K562 (cell line): ENCODE measurements at regions not wholly inside any gene's neighbourhood (a gene's known extent, or its start where the extent isn't known, plus 50 kb on each side); places are given as distances from the start of the nearest gene placed in this dataset.

Experiments used
- ATAC-seq: fragments of 200-7000 bp; cut with Tn5 transposase; 3 replicates; pipeline ENCODE4 v1.9.1; 2020; ENCODE audit warnings: moderate library complexity
- BruUV-seq: library from RNA; stranded (reverse); fragments of 400-500 nt; replicated peaks from 2 replicates; lab custom pipeline; 2021; lab: Mats Ljungman, UMichigan
- CTCF ChIA-PET: fragments of 300-600 bp; formaldehyde crosslinking; extraction: SDS; loops from one replicate; lab custom pipeline; 2021; ENCODE audit warnings: low intra/inter-chr PET ratio; lab: Yijun Ruan, JAX
- POLR2A ChIA-PET: fragments of 300-600, 350-650 bp; sonication (Branson Sonifier 250); formaldehyde crosslinking; extraction: SDS; loops from one replicate; lab custom pipeline; 2021; ENCODE audit warnings: antibody characterized with exemption, inconsistent platforms; lab: Yijun Ruan, JAX
- DNase-seq, 4 experiments: peaks; one replicate each; pipeline versions ENCODE4 v3.0.0 to v3.0.0-alpha.2; 2011 to 2018; ENCODE audit warnings: low spot score in 3 of 4, mixed read lengths in 3 of 4; ENCODE audit errors: extremely low read depth in 1 of 4
- FAIRE-seq: peaks from 2 replicates; lab custom pipeline; 2011; peaks lifted over from hg19 to GRCh38; lab: Jason Lieb, UNC
- H2AFZ ChIP-seq: 2 replicates; pipeline ENCODE4 v1.6.0; 2011; ENCODE audit warnings: low read depth, low read length, control low read depth, inconsistent platforms
- H3K27ac ChIP-seq: fragments of 200-600 bp; 3 replicates; pipeline ENCODE4 v1.8.0; 2011; ENCODE audit warnings: low read depth, mild to moderate bottlenecking, control low read depth, inconsistent platforms, low read length, moderate library complexity, mixed read lengths; ENCODE audit errors: extremely low read depth
- H3K27me3 ChIP-seq, 2 experiments: fragments of 300-600 bp in 1 of 2; 2 replicates in 1 of 2; 3 replicates in 1 of 2; pipeline versions ENCODE4 v1.6.0 to v1.8.0; 2011; ENCODE audit warnings: inconsistent platforms in 2 of 2, low read length in 2 of 2, mild to moderate bottlenecking in 1 of 2, mixed read lengths in 1 of 2, moderate library complexity in 1 of 2; ENCODE audit not compliant: control insufficient read depth in 2 of 2, insufficient read depth in 2 of 2
- H3K36me3 ChIP-seq: fragments of 300-600 bp; 3 replicates; pipeline ENCODE4 v1.8.0; 2011; ENCODE audit warnings: mild to moderate bottlenecking, low read length, inconsistent platforms; ENCODE audit not compliant: control insufficient read depth, insufficient read depth
- H3K4me1 ChIP-seq, 2 experiments: fragments of 200-600 bp in 1 of 2; replicated peaks in 1 of 2; 2 replicates in 1 of 2; 3 replicates in 1 of 2; pipeline versions ENCODE4 v1.5.1 to v1.8.0; 2011; ENCODE audit warnings: inconsistent platforms in 2 of 2, low read length in 2 of 2, mild to moderate bottlenecking in 1 of 2, mixed read lengths in 1 of 2, moderate library complexity in 1 of 2; ENCODE audit not compliant: control insufficient read depth in 2 of 2, insufficient read depth in 2 of 2
- H3K4me2 ChIP-seq: 2 replicates; pipeline ENCODE4 v1.6.1; 2011; ENCODE audit warnings: low read length, control low read depth, inconsistent platforms, mixed read lengths; ENCODE audit not compliant: insufficient read depth
- H3K4me3 ChIP-seq: fragments of 200-600 bp; sonication (generic), shearing (Covaris generic); 2 replicates; pipeline ENCODE4 v1.5.1; 2016; ENCODE audit warnings: control low read depth, inconsistent platforms
- H3K79me2 ChIP-seq: fragments of 200-600 bp; 3 replicates; pipeline ENCODE4 v1.8.0; 2011; ENCODE audit warnings: low read length, inconsistent platforms; ENCODE audit not compliant: control insufficient read depth, insufficient read depth
- H3K9ac ChIP-seq, 2 experiments: 2 replicates each; pipeline versions ENCODE4 v1.6.0 to v1.6.1; 2011; ENCODE audit warnings: low read depth in 2 of 2, low read length in 2 of 2, control low read depth in 1 of 2, inconsistent platforms in 1 of 2, mild to moderate bottlenecking in 1 of 2, mixed read lengths in 1 of 2; ENCODE audit not compliant: insufficient read depth in 1 of 2
- H3K9me1 ChIP-seq: one replicate; pipeline ENCODE4 v1.6.0; 2011; ENCODE audit warnings: inconsistent platforms, mild to moderate bottlenecking, low read length, moderate library complexity; ENCODE audit not compliant: control insufficient read depth, insufficient read depth
- H3K9me3 ChIP-seq: replicated peaks from 2 replicates; pipeline ENCODE4 v1.5.1; 2011; ENCODE audit warnings: low read depth, low read length, inconsistent platforms; ENCODE audit not compliant: control insufficient read depth, insufficient read depth
- H4K20me1 ChIP-seq: replicated peaks from 2 replicates; pipeline ENCODE4 v1.6.1; 2011; ENCODE audit warnings: low read length, inconsistent platforms, mixed read lengths; ENCODE audit not compliant: control insufficient read depth, insufficient read depth
- BRCA1 ChIP-seq, 2 experiments: fragments of 450-650 bp in 1 of 2; sonication (generic) in 1 of 2; formaldehyde crosslinking in 1 of 2; IDR thresholded peaks; 2 replicates each; pipeline versions ENCODE4 v1.5.0 to v1.6.1; 2017 to 2020; ENCODE audit warnings: mild to moderate bottlenecking in 1 of 2, missing genetic modification reagents in 1 of 2
- DMBX1 ChIP-seq: fragments of 250-450 bp; sonication (Bioruptor Pico); IDR thresholded peaks from 2 replicates; pipeline ENCODE4 v1.8.0; 2022; ENCODE audit warnings: inconsistent platforms, mild to moderate bottlenecking, moderate library complexity, borderline replicate concordance
- FOSL1 ChIP-seq: fragments of 200-800 bp; sonication (Bioruptor generic); conservative IDR thresholded peaks from 2 replicates; pipeline ENCODE4 v1.6.1; 2016; ENCODE audit warnings: missing genetic modification characterization, missing compliant biosample characterization
- HCFC1 ChIP-seq: IDR thresholded peaks from 2 replicates; pipeline ENCODE4 v1.6.1; 2012; ENCODE audit warnings: low read depth, low read length, improper control_type of control experiment
- MECOM ChIP-seq: fragments of 250-450 bp; sonication (Bioruptor Pico); IDR thresholded peaks from 2 replicates; pipeline ENCODE4 v1.8.0; 2022; ENCODE audit warnings: inconsistent platforms
- PML ChIP-seq: IDR thresholded peaks from 2 replicates; pipeline ENCODE4 v1.6.1; 2012; ENCODE audit warnings: low read length, inconsistent platforms
- PRMT5 ChIP-seq: sonication (generic); formaldehyde crosslinking; IDR thresholded peaks from 2 replicates; pipeline ENCODE4 v1.5.0; 2020; ENCODE audit warnings: missing genetic modification reagents
- RFX1 ChIP-seq: fragments of 450-650 bp; IDR thresholded peaks from 2 replicates; pipeline ENCODE4 v1.6.1; 2016; ENCODE audit warnings: mild to moderate bottlenecking, moderate library complexity
- SMAD1 ChIP-seq: fragments of 150-350 bp; IDR thresholded peaks from 2 replicates; pipeline ENCODE4 v1.6.1; 2014; ENCODE audit warnings: low read length, low read depth; ENCODE audit not compliant: partially characterized antibody
- STAT5A ChIP-seq: IDR thresholded peaks from 2 replicates; pipeline ENCODE4 v1.6.1; 2012; ENCODE audit warnings: low read length, inconsistent platforms, borderline replicate concordance
- TAF9B ChIP-seq: fragments of 450-650 bp; IDR thresholded peaks from 2 replicates; pipeline ENCODE4 v1.6.1; 2018; ENCODE audit warnings: mild to moderate bottlenecking; ENCODE audit not compliant: partially characterized antibody
- TBP ChIP-seq: optimal IDR thresholded peaks from 2 replicates; pipeline ENCODE3; 2011; ENCODE audit warnings: low read depth, low read length, improper control_type of control experiment
- THAP7 ChIP-seq: fragments of 250-450 bp; sonication (Bioruptor Pico); IDR thresholded peaks from 2 replicates; pipeline ENCODE4 v1.5.0; 2021
- WHSC1 ChIP-seq: IDR thresholded peaks from one replicate; pipeline ENCODE4 v1.6.1; 2012; ENCODE audit warnings: low read length, control low read depth, inconsistent platforms
- ZBTB1 ChIP-seq: sonication (generic); formaldehyde crosslinking; IDR thresholded peaks from 2 replicates; pipeline ENCODE4 v1.8.1; 2023; ENCODE audit warnings: missing genetic modification reagents, low read depth, mild to moderate bottlenecking, borderline replicate concordance
- ZNF124 ChIP-seq: sonication (generic); formaldehyde crosslinking; IDR thresholded peaks from 2 replicates; pipeline ENCODE4 v1.8.1; 2022; ENCODE audit warnings: missing genetic modification reagents
- ZNF280B ChIP-seq: fragments of 250-450 bp; sonication (Bioruptor Pico); IDR thresholded peaks from 2 replicates; pipeline ENCODE4 v1.5.1; 2021; ENCODE audit warnings: mild to moderate bottlenecking
- ZNF408 ChIP-seq: fragments of 250-450 bp; sonication (Bioruptor Pico); IDR thresholded peaks from 2 replicates; pipeline ENCODE4 v1.4.0; 2020; ENCODE audit warnings: low read depth, mild to moderate bottlenecking, moderate library complexity
- WGBS: fragments of 100-300 bp; shearing (Covaris generic); methylation state at CpG from one replicate; pipeline ENCODE4 v1.1.6; 2016; ENCODE audit warnings: low coverage, mixed read lengths; ENCODE audit not compliant: insufficient coverage; ENCODE audit errors: missing lambda C conversion rate; 5-methylcytosine and 5-hydroxymethylcytosine counted together
- in situ Hi-C: fragments of 300-500 bp; cut with MboI; formaldehyde crosslinking; loops from 4 replicates; pipeline ENCODE4 v1.15.0; 2018; ENCODE audit warnings: inconsistent platforms, mixed read lengths
- intact Hi-C: fragments of 100-400 bp; cut with micrococcal nuclease; formaldehyde crosslinking; loops from 2 replicates; pipeline ENCODE4 v1.14.2; 2022

- no peak for ATAC-seq
- no peak overlapping the region for H3K27ac ChIP-seq
- POLR2A ChIA-PET, result interaction anchor here (0.7 kb wide), 1 partner anchor 78 kb away, joined by 4 read pairs; no protein-coding TSS in a partner anchor
- H3K4me1 ChIP-seq, result no peaks in the 10 kb centered on the region
- WGBS, result 1% methylated on average over 7 of the region's 7 CpGs
- in situ Hi-C loops, result no loop called here
- no peaks in the 10 kb centered on the region for H3K9me1 ChIP-seq
- H3K27me3 ChIP-seq, result no peaks in the 10 kb centered on the region
- H4K20me1 ChIP-seq, result no peaks in the 10 kb centered on the region
- no peaks in the 10 kb centered on the region; the same call in 1 of the 2 replicates for H3K9me3 ChIP-seq
- H3K36me3 ChIP-seq, result no peaks in the 10 kb centered on the region
- H3K4me2 ChIP-seq, result no peak overlapping the region
- intact Hi-C loops, result no loop called here
- H3K9ac ChIP-seq, result no peak overlapping the region
- no peak for FAIRE-seq
- BruUV-seq, result no TSS peak
- DNase-seq, result no peak
- H3K4me3 ChIP-seq, result no peak overlapping the region
- CTCF ChIA-PET, result no interaction called here
- H3K79me2 ChIP-seq, result no peaks in the 10 kb centered on the region
- TF ChIP-seq HCFC1 (no peak), ZNF408 (CRISPR knock-in tag) (no peak), FOSL1 (no peak), ZNF280B (no peak), SMAD1 (no peak), ZBTB1 (CRISPR knock-in tag) (no peak), THAP7 (no peak), BRCA1 (IDR thresholded peaks at IDR 0.05) (no peak), BRCA1 (CRISPR knock-in tag; IDR thresholded peaks at IDR 0.05) (no peak), MECOM (no peak), PML (no peak), PRMT5 (CRISPR knock-in tag) (no peak), STAT5A (no peak), TBP (no peak), ZNF124 (CRISPR knock-in tag) (no peak), TAF9B (no peak), DMBX1 (no peak), WHSC1 (no peak), RFX1 (no peak)
- no peak overlapping the region for H2AFZ ChIP-seq
These were observed 314.8 kb upstream of the C1orf87 start for GRCh38 chr1:60388092-60388987.
